ENCODE measurements at regions not wholly inside any gene's neighbourhood (a gene's known extent, or its start where the extent isn't known, plus 50 kb on each side); places are given as distances from the start of the nearest gene placed in this dataset.

DNA sequence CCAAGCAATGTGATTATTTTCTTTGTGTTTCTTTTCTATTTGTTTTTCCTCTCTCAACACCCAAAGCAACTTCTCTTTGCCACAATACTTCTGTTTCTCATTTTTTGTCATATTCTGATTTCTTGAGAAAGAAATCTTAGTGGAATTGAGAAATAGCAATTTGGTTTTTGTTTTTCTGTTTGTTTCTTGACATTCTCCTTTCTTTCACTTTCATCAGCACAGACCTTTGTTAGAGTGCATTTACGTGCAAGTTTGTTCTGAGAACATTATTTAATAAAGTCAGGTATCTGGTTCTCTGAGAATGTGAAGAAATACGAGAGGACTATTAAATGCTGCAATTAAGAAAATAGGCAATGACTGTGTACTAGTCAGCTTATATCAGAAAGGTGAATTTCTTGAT is 608.1 kb upstream of the AADAT start:
- Mint-ChIP-seq H3K36me3 (ENCODE audit: low read depth) (no peaks in the 10 kb centered on the region), H3K27me3 (ENCODE audit: insufficient read depth, low read depth, poor library complexity) (peaks cover 8% of the 10 kb centered on the region), H3K27ac (no peak overlapping the region), H3K4me3 (no peak overlapping the region), H3K4me1 (no peaks in the 10 kb centered on the region), H3K9me3 (no peaks in the 10 kb centered on the region)
- no peak overlapping the region for H3K4me2 ChIP-seq
- H3K4me1 ChIP-seq (ENCODE audit: insufficient read depth), result no peaks in the 10 kb centered on the region
- ATAC-seq, result no peak
- TF ChIP-seq, protein P1, sequence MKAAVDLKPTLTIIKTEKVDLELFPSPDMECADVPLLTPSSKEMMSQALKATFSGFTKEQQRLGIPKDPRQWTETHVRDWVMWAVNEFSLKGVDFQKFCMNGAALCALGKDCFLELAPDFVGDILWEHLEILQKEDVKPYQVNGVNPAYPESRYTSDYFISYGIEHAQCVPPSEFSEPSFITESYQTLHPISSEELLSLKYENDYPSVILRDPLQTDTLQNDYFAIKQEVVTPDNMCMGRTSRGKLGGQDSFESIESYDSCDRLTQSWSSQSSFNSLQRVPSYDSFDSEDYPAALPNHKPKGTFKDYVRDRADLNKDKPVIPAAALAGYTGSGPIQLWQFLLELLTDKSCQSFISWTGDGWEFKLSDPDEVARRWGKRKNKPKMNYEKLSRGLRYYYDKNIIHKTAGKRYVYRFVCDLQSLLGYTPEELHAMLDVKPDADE (IDR thresholded peaks at IDR 0.05), result no peak
- no peak for TF ChIP-seq EZH2 (IDR thresholded peaks at IDR 0.05; ENCODE audit: low read depth, unreplicated experiment)
- TF ChIP-seq JUNB (IDR thresholded peaks at IDR 0.05; ENCODE audit: unreplicated experiment), result no peak
- no peak for TF ChIP-seq NANOG (IDR thresholded peaks at IDR 0.05; ENCODE audit: borderline replicate concordance)
- TF ChIP-seq ZNF331 (CRISPR knock-in tag; IDR thresholded peaks at IDR 0.05; ENCODE audit: low read depth), result no peak
- no peak overlapping the region for H3K4me3 ChIP-seq
- H3K79me2 ChIP-seq (replicated peaks; ENCODE audit: insufficient read depth), result no peaks in the 10 kb centered on the region
- no peak overlapping the region for H2AFZ ChIP-seq
- no peak for DNase-seq (ENCODE audit: low spot score)
- no peaks in the 10 kb centered on the region for H3K27me3 ChIP-seq (ENCODE audit: insufficient read depth)
- H3K9me2 ChIP-seq (ENCODE audit: insufficient read depth), result 0 out of 2 replicates have a peak, but pooled peaks cover 6% of the 10 kb centered on the region
- H4K20me1 ChIP-seq (replicated peaks; ENCODE audit: insufficient read depth), result no peaks in the 10 kb centered on the region
- H3K27ac ChIP-seq (ENCODE audit: low read depth), result no peak overlapping the region
- H3F3A ChIP-seq (replicated peaks; ENCODE audit: low read depth), result no peaks in the 10 kb centered on the region
- no peaks in the 10 kb centered on the region for H3K36me3 ChIP-seq (ENCODE audit: insufficient read depth)

DNA sequence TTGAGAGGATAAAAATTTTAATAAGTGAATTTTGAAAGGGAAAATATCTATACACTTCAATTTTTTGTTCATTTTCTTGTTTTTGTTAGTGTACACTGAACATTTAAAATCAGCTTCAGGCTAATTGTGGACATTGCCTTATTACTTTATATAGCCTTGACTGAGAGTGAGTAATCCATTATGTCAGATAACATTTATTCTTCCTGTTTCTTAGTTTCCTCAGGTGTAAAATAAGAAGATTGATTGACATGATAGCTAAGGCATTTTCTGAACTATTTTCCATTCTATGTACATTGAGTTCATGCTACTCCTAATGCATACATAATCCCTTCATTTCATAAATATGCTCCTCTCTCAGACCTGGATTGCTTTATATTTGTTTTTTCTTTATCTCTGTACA is 607.3 kb upstream of the AADAT start:
- Histone ChIP-seq H3K79me2 (replicated peaks; ENCODE audit: insufficient read depth) (no peaks in the 10 kb centered on the region), H3K27me3 (ENCODE audit: insufficient read depth) (no peaks in the 10 kb centered on the region), H3F3A (replicated peaks; ENCODE audit: low read depth) (no peaks in the 10 kb centered on the region), H3K4me2 (no peak overlapping the region), H3K36me3 (ENCODE audit: insufficient read depth) (no peaks in the 10 kb centered on the region), H3K4me1 (ENCODE audit: insufficient read depth) (no peaks in the 10 kb centered on the region), H3K9me2 (ENCODE audit: insufficient read depth) (0 out of 2 replicates have a peak, but pooled peaks cover 6% of the 10 kb centered on the region), H3K4me3 (no peak overlapping the region), H3K27ac (ENCODE audit: low read depth) (no peak overlapping the region), H4K20me1 (replicated peaks; ENCODE audit: insufficient read depth) (no peaks in the 10 kb centered on the region), H2AFZ (no peak overlapping the region)
- H3K9me3 Mint-ChIP-seq, result no peaks in the 10 kb centered on the region
- peaks cover 8% of the 10 kb centered on the region for H3K27me3 Mint-ChIP-seq (ENCODE audit: insufficient read depth, low read depth, poor library complexity)
- H3K36me3 Mint-ChIP-seq (ENCODE audit: low read depth), result no peaks in the 10 kb centered on the region
- ATAC-seq (no peak), DNase-seq (ENCODE audit: low spot score) (no peak)
- no peaks in the 10 kb centered on the region for H3K4me1 Mint-ChIP-seq
- H3K4me3 Mint-ChIP-seq, result no peak overlapping the region
- H3K27ac Mint-ChIP-seq, result no peak overlapping the region
- TF ChIP-seq JUNB (IDR thresholded peaks at IDR 0.05; ENCODE audit: unreplicated experiment) (no peak), CREB1 (CRISPR knock-in tag; IDR thresholded peaks at IDR 0.05; ENCODE audit: low read depth) (no peak)

DNA sequence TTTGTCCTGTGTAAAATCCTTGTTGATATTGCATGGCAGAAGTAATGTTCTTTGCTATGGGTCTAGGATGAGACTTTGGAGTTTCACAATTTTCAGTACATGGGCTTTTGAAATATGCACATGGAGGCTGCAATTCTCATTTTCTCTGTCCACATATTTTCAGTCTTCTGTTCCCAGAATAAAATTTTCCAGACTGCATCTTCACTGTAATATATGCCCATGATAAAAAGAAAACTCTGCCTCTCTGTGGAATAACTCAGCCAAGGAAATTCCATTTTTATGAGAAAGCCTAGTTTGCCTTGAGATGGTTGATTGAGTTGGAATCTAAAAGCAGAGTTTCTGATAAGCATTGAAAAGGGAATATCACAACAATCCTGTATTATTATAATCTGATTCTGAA is 601.4 kb upstream of the AADAT start:
- Mint-ChIP-seq H3K27ac (no peak overlapping the region), H3K4me1 (no peaks in the 10 kb centered on the region; the same call in 2 of the 3 replicates), H3K36me3 (ENCODE audit: low read depth) (peaks cover 10% of the 10 kb centered on the region; the same call in 2 of the 3 replicates), H3K9me3 (peaks cover 10% of the 10 kb centered on the region; the same call in 2 of the 3 replicates), H3K27me3 (ENCODE audit: insufficient read depth, low read depth, poor library complexity) (peaks cover 3% of the 10 kb centered on the region), H3K4me3 (no peak overlapping the region)
- H3K4me2 ChIP-seq, result no peak overlapping the region
- H3K4me1 ChIP-seq (ENCODE audit: insufficient read depth), result no peaks in the 10 kb centered on the region
- DNase-seq (ENCODE audit: low spot score), result no peak
- H3K27ac ChIP-seq (ENCODE audit: low read depth), result no peak overlapping the region
- no peak overlapping the region for H2AFZ ChIP-seq
- H3F3A ChIP-seq (replicated peaks; ENCODE audit: low read depth), result no peaks in the 10 kb centered on the region
- H3K9me2 ChIP-seq (ENCODE audit: insufficient read depth), result 0 out of 2 replicates have a peak, but pooled peaks cover 9% of the 10 kb centered on the region
- no peak overlapping the region for H3K4me3 ChIP-seq
- peaks cover 4% of the 10 kb centered on the region; the same call in 1 of the 2 replicates for H3K36me3 ChIP-seq (ENCODE audit: insufficient read depth)
- no peaks in the 10 kb centered on the region for H3K27me3 ChIP-seq (ENCODE audit: insufficient read depth)
- H4K20me1 ChIP-seq (replicated peaks; ENCODE audit: insufficient read depth), result no peaks in the 10 kb centered on the region
- no peak for ATAC-seq
- H3K79me2 ChIP-seq (replicated peaks; ENCODE audit: insufficient read depth), result no peaks in the 10 kb centered on the region
- no peak for TF ChIP-seq ZNF331 (CRISPR knock-in tag; IDR thresholded peaks at IDR 0.05; ENCODE audit: low read depth)
- TF ChIP-seq EZH2phosphoT487 (IDR thresholded peaks at IDR 0.05; ENCODE audit: unreplicated experiment), result no peak
- TF ChIP-seq, protein P2, sequence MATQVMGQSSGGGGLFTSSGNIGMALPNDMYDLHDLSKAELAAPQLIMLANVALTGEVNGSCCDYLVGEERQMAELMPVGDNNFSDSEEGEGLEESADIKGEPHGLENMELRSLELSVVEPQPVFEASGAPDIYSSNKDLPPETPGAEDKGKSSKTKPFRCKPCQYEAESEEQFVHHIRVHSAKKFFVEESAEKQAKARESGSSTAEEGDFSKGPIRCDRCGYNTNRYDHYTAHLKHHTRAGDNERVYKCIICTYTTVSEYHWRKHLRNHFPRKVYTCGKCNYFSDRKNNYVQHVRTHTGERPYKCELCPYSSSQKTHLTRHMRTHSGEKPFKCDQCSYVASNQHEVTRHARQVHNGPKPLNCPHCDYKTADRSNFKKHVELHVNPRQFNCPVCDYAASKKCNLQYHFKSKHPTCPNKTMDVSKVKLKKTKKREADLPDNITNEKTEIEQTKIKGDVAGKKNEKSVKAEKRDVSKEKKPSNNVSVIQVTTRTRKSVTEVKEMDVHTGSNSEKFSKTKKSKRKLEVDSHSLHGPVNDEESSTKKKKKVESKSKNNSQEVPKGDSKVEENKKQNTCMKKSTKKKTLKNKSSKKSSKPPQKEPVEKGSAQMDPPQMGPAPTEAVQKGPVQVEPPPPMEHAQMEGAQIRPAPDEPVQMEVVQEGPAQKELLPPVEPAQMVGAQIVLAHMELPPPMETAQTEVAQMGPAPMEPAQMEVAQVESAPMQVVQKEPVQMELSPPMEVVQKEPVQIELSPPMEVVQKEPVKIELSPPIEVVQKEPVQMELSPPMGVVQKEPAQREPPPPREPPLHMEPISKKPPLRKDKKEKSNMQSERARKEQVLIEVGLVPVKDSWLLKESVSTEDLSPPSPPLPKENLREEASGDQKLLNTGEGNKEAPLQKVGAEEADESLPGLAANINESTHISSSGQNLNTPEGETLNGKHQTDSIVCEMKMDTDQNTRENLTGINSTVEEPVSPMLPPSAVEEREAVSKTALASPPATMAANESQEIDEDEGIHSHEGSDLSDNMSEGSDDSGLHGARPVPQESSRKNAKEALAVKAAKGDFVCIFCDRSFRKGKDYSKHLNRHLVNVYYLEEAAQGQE (IDR thresholded peaks at IDR 0.05; ENCODE audit: unreplicated experiment), result no peak
- no peak for TF ChIP-seq JUNB (IDR thresholded peaks at IDR 0.05; ENCODE audit: unreplicated experiment)
- no peak for TF ChIP-seq STAT1 (IDR thresholded peaks at IDR 0.05; ENCODE audit: unreplicated experiment)

Data from GM23338 (cell line).